NB4 (cell line): ENCODE measurements at regions not wholly inside any gene's neighbourhood (a gene's known extent, or its start where the extent isn't known, plus 50 kb on each side); places are given as distances from the start of the nearest gene placed in this dataset.

Experiments used
- DNase-seq: peaks from one replicate; pipeline ENCODE4 v3.0.0; 2010; ENCODE audit warnings: low read depth
- H3K4me3 ChIP-seq: one replicate; pipeline ENCODE4 v1.5.1; 2011; ENCODE audit warnings: mild to moderate bottlenecking, low read depth, low read length, moderate library complexity
- CTCF ChIP-seq: IDR thresholded peaks from one replicate; pipeline ENCODE4 v1.5.1; 2012; ENCODE audit warnings: low read depth, low read length
- MAX ChIP-seq: IDR thresholded peaks from 2 replicates; pipeline ENCODE4 v1.6.1; 2011; ENCODE audit warnings: low read depth, low read length
- MYC ChIP-seq: IDR thresholded peaks from 2 replicates; pipeline ENCODE4 v1.6.1; 2011; ENCODE audit warnings: low read depth, low read length
- POLR2A ChIP-seq: IDR thresholded peaks from 2 replicates; pipeline ENCODE4 v1.6.1; 2011; ENCODE audit warnings: mild to moderate bottlenecking; ENCODE audit not compliant: insufficient read length; ENCODE audit errors: extremely low read depth

- DNase-seq = no peak
- H3K4me3 ChIP-seq = no peak overlapping the region
- TF ChIP-seq CTCF (no peak), MYC (no peak), MAX (no peak), POLR2A (no peak)
Observed at GRCh38 chr11:112634995-112635737, 326.1 kb upstream of the NCAM1 start.

GRCh38 chr11:112637076-112637475 lies 324.1 kb upstream of the NCAM1 start:
- DNase-seq = no peak
- H3K4me3 ChIP-seq = no peak overlapping the region
- TF ChIP-seq POLR2A (no peak), CTCF (no peak), MAX (no peak), MYC (no peak)

- TF ChIP-seq CTCF = no peak
- TF ChIP-seq POLR2A = no peak
- no peak for TF ChIP-seq MAX
- no peak for TF ChIP-seq MYC
- DNase-seq = no peak
- H3K4me3 ChIP-seq = no peak overlapping the region
Observed at GRCh38 chr11:112637876-112638275, 323.3 kb upstream of the NCAM1 start.

GRCh38 chr11:112639469-112639868 lies 321.8 kb upstream of the NCAM1 start:
- TF ChIP-seq MAX (no peak), CTCF (no peak), POLR2A (no peak), MYC (no peak)

GRCh38 chr11:112643416-112643815 lies 317.8 kb upstream of the NCAM1 start:
- no peak for DNase-seq
- no peak for TF ChIP-seq POLR2A
- no peak for TF ChIP-seq CTCF
- no peak for TF ChIP-seq MAX
- TF ChIP-seq MYC = no peak
- H3K4me3 ChIP-seq = no peak overlapping the region

More at GRCh38 chr11:112639469-112639868, 321.8 kb upstream of the NCAM1 start:
- no peak overlapping the region for H3K4me3 ChIP-seq
- DNase-seq = no peak
